ENCODE measurements at regions not wholly inside any gene's neighbourhood (a gene's known extent, or its start where the extent isn't known, plus 50 kb on each side); places are given as distances from the start of the nearest gene placed in this dataset.
"Not testable (repeated sequence)": the region's sequence is repeated elsewhere in the genome, so short reads cannot be mapped to it uniquely, and the experiment has no call there.

DNA sequence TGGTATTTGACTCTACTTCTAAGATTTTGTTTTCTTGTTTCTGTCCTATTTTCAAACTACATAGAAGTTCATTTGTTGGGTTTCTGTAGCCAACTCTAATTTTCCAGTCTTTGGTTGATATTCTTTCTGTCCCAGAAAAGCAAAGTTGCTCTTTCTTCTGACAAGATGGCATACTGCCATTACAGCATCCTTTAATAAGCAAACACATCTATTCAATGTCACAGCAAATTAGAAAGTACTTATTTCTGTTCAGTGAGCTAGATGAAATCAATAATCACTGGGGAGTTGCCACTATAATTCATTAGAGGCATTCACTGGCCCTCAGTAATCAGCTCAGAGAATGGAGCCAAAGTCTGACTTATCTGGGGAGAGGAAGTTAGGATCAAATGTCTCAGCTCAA is 1258.0 kb upstream of the IGFBP7 start:
- no peak for DNase-seq (ENCODE audit: low spot score)

DNA sequence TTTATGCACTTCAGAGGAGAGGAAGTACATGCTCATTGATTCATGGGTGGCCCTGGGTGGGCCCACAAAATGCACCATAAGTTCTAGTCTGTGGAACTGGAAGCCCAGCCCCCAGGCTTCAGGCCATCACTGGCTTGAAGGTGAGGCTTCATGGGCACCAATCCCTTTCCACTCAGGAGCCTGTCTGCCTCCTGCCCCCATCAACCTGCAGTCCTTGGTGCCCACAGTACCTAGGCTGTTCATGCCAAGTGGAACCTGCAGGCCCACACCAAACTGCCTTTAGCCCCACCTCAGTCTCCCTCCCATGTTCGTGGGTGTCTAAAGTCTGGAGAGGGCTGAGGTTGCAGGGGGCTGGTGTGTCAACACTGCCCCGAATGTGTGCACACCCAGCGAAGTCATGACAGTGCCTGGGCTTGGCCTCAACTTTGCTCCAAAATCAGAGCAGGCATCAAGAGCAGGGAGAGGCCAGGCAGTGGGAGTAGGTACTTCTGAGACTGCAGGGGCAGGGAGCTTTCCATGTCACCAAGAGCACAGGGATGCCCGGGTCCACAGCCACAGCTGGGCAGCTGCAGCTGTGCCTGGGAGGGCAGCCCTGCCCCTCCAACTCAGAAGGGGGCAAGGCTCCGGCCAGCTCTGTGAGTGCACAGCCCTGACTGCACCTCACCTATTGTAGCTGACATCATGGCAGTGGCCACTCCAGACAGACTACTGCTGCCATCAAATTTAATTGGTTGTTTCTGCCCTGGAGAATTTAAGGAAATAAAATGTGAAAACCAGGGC is 1250.4 kb upstream of the IGFBP7 start:
- no peak for DNase-seq (ENCODE audit: low spot score)

DNA sequence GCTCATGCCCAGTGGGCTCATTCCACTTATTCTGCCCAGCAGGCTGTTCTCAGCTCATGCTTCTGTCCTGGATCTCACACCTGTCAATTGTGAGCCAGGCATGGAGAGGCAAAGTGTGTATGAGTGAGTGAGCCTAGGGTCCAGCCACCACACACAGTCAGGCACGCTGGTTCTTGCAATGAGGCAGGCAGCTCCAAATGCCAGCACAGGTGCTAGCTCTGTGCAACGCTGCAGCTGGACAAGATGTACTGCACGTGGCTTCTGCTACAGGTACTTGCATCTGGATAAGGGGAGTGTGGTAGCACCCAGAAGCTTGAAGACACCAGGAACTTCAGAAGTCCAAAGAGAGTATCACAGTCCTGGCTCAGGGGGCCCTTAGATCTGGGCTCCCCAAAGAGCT is 1249.4 kb upstream of the IGFBP7 start:
- DNase-seq (ENCODE audit: low spot score), result no peak

DNA sequence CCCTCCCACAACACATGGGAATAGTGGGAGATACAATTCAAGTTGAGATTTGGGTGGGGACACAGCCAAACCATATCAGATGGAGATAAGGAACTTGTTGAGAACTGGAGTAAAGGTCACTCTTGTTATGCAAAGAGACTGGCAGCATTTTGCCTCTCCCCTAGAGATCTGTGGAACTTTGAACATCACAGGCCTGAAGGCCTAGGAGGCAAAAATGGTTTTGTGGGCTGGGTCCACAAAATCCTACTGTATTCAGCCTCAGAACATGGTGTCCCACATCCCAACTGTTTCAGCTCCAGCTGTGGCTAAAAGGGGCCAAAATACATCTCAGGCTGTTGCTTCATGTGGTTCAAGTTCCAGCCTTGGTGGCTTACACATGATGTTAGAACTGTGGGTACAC is 1247.8 kb upstream of the IGFBP7 start:
- no peak for DNase-seq (ENCODE audit: low spot score)

DNA sequence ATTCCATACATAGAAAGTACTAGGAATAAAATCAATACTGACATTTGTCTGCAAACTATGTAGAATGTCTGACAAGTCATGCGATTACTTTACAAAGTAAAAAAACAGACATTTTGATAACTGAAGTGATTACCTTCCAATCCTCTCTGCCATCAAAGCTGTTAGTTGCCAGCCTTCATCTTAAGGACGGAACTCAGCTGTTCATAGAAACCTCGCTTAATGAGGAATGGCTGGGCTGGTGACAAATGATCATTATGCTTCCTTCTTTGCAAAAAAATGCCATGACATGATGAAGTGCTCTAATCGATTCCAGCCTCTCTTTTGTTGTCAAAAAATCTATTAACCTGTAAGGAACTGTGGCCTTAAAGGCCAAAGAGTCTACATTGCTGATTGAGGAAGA is 1214.9 kb upstream of the IGFBP7 start:
- no peak for DNase-seq (ENCODE audit: low spot score)

DNA sequence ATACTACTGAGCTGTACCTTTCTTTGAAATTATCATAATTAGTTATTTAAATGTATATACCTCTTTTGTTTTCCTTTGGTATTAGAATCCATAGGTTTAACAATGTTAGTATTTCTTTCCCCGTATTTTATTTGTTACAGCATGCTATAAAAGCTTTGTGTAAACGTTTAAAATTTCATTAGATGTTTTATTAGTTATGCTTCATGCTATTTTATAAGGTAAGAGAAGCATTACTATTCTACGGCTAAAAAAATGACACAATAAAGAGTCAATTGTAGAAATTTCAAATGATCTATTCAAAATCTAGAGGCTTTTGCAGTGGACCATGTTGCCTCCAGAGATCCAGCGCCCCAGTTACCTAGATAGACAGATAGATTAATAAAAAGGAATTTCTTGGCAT is 1203.3 kb upstream of the IGFBP7 start:
- no peak for DNase-seq (ENCODE audit: low spot score)

DNA sequence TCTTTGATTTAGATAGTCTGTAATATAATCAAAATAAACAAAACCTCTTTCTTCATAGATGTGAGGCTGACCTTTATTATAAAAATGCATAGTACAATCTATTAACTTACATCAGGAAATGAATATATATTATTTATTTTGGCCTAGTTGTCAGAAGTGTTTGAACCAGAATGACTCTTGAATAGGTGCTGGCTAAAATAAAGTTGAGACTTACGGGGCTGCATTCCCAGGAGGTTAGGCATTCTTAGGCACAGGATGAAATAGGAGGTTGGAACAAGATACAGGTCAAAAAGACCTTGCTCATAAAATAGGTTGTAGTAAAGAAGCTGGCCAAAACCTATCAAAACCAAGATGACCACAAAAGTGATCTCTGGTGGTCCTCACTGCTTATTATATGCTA is 1193.3 kb upstream of the IGFBP7 start:
- DNase-seq (ENCODE audit: low spot score), result no peak

DNA sequence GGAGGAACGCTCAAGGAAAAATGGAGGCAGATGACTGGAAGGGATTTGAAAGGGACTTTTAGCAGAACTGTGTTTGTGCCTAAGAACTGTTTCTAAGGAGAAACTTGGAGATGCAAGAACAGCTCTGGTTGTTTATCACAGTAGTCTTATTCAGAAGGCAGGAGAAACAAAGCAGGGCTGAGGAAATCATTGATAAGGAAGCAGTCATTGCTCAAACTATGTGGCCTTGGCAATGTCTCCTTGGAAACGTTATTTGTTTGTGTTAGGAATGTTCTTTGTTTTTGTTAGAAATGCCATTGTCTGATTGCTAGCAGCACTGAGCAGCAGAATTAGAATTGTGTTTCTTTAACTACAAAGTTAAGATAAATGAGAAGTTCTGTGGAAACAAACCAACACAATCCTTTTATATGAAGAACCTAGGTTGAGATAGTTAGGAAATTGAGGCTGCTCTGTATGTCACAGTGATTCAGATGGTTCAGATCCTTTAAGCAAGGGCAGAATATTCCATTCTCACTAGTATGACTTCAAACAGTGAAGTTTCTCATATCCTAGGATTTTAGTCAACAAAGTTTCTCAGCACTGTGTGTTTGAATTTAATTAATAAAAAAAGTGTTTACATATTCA is 1191.3 kb upstream of the IGFBP7 start:
- no peak for DNase-seq (ENCODE audit: low spot score)

DNA sequence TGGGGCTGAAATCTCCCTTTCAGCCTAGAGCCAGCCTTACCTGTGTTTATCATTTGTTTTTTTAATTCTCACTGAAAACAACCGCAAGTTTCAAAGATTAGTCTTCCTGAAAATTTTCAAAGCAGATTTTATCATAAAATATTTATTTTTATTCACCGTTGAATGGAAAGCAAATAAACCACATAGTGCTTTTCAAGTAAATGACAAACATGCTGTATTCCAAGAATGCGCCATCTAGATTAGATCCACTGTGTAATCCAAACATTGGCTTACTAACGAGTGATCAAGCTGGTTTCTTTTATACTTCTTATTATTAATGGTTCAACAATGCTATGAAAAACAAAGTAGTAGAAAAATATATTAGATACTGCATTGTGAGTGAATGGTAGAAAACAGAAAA is 1176.2 kb upstream of the IGFBP7 start:
- no peak for DNase-seq (ENCODE audit: low spot score)

DNA sequence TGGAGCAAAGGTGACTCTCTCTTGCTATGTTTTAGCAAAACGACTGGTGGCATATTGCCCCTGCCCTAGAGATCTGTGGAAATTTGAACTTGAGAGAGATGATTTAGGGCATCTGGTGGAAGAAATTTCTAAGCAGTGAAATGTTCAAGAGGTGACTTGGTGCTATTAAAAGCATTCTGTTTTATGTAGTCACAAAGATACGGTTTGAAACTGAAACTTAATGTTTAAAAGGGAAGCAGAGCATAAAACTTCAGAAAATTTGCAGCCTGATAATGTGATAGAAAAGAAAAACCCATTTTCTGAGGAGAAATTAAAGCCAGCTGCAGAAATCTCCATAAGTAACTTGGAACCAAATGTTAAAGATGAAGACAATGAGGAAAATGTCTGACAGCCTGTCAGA is 1170.7 kb upstream of the IGFBP7 start:
- not testable (repeated sequence) for DNase-seq (ENCODE audit: low spot score)

DNA sequence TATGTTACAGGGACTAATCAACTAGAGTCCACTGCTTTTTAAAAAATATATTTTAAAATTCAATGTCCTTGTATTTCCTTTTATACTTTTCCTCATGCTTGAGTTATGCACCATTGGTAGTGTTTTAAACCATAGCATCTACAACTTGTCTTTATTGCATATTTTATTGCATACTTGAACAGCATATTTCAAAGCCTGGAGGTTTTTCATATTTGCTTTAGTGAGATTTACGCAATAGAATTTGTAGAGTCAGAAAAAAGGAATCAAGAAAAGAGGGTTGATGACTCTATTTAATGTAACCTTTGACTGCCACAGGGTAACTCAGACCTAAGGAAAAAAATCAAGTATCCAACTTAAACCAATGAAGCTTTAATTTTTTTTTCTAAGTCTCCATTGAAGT is 1165.7 kb upstream of the IGFBP7 start:
- no peak for DNase-seq (ENCODE audit: low spot score)

DNA sequence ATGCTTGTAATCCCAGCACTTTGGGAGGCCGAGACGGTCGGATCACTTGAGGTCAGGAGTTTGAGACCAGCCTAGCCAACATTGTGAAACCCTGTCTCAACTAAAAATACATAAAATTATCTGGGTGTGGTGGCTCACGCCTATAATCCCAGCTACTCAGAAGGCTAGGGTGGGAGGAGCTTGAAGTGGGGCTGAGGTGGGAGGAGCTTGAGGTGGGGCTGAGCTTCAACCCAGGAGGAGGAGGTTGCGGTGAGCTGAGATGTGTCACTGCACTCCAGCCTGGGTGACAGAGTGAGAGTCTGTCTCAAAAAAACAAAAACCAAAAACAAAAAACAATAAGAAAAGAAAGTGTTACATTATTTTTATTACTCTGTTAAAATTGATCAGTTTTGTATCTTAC is 1164.4 kb upstream of the IGFBP7 start:
- DNase-seq (ENCODE audit: low spot score), result no peak

DNA sequence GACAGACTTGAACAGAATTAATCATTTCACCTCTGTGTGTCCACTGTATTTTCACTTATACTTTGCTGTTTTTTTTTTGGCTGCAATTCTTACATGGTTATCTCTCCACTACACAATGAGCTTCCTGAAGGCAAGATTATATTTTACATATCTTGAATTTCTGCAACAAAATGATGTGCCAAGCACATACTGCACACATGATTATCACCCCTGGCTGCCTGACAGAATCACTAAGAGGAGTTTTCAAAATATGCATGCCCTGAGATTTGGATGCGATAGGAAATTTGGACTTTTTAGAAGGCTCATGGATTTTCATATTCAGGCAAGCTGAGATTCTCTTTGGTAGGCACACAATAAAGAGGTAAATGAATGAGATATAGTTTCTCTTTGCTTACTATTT is 1162.1 kb upstream of the IGFBP7 start:
- DNase-seq (ENCODE audit: low spot score), result no peak

DNA sequence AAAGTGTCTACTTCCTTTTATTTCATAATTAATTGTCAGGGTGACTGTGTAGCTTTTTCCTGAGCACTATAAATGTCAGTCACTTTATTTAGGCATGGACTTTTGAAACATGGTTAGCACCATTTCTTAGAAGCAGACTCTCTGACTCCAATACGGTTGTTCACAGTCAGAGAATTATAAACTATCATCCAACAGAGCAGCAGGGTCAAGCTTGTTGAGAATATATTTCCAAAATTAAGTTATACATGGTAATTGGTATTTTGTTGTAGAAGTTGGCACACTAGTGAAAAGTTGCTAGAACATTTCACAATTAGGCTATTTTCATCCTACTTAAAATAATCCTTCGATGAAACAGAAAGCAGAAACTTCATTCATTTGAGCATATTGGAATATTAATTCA is 1155.5 kb upstream of the IGFBP7 start:
- no peak for DNase-seq (ENCODE audit: low spot score)

DNA sequence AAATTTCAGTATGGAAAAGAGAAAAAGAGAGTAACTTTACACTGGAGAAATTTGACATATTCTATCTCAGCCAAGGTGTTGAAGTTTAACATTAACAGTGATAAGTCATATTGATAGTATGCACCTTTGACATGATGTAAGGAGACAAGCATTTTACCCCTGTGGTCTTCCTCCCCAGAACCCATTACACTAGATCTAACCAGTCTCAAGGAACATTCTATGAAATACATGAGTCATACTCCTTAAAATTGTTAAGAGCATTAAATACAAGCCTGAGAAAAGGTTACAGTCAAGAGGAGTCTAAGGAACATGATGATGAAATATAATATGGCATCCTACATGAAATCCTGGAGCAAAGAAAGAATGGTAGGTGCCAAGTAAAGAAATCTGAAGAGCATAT is 1151.3 kb upstream of the IGFBP7 start:
- no peak for DNase-seq (ENCODE audit: low spot score)

DNA sequence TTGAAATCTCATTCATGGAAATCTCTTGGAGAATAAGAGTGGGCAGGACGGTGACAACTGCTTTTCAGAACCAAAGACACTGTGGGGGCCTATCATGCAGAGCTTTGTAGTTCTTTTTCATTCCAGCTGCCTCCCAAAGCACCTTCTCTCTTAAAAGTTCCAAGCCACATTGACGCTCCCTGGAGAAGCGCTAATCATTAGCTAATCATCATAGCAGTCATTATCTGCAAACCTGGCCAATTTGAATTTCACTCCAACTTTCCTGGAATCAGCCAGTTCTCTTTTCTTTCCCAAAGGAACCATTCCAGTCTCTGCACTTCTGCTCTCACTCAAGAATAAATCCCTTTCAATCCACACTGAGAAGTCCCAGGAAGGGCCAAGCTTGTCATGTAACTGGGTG is 1144.1 kb upstream of the IGFBP7 start:
- no peak for DNase-seq (ENCODE audit: low spot score)

DNA sequence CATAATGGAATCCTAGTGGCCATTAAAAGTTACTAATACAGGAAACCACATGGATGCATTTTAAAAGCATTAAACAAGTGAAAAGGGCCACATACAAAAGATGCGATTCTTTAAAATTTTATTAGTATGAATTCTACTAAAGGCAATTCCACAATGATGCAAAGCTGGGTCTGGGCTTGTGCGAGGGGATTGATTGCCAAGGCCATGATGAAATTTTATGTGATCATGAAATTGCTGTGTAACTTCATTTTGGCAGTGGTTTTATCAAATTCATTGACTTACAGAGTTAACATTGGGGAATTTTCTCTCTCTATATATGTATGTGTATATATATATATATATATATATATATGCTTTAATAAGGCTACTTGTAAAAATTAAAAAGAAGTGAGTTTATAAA is 1142.5 kb upstream of the IGFBP7 start:
- no peak for DNase-seq (ENCODE audit: low spot score)

DNA sequence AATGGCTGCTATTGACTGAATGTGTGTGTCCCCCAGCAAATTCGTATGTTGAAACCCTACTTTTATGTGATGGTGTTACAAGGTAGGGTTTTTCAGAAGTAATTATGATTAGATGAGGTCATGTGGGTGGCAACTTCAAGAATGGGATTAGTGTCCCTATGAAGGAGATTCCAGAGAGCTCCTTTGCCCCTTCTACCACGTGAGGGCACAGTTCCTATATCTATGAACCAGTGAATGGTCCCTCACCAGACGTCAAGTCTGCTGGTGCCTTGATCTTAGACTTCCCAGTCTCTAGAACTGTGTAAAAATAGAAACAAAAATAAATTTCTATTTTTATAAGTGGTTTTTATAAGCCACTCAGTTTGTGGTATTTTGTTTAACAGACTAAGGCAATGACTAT is 1137.6 kb upstream of the IGFBP7 start:
- DNase-seq (ENCODE audit: low spot score), result no peak

DNA sequence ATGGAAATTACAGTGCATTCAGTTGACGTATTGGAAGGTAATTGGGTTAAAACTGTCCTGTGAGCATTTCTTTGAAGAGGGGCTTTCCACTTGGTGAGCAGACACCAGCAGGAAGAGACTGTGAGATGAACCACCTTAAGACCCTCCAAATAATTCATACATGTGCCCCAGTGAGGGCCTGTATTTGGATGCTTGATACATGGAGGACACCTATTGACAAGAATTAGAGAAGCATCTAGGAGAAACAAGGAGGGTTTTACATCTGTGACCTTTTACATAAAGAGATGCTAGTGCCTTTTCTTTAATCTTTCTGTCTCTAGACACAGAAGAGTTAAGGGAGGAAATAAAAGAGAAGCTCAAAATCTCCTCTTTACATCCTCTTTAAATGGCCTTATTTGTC is 1115.3 kb upstream of the IGFBP7 start:
- no peak for DNase-seq (ENCODE audit: low spot score)

DNA sequence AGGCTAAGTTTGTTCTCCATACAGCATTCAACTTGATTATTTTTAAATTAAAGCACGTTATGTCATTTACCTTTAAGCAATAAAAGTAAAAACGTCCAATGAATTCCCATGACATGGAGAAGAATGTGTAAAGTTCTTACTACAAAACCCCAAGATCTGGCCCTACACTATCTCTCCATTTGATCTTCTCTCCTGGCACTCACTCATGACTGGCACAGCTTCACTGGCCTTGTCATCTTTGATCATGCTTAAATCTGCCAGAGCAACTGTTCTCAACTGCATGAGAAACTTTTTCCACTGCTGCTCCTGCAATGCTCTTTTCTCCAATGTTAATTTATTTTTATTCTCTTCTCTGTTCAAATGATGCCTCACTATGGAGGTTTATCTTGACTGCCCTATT is 1109.0 kb upstream of the IGFBP7 start:
- DNase-seq (ENCODE audit: low spot score), result no peak

DNA sequence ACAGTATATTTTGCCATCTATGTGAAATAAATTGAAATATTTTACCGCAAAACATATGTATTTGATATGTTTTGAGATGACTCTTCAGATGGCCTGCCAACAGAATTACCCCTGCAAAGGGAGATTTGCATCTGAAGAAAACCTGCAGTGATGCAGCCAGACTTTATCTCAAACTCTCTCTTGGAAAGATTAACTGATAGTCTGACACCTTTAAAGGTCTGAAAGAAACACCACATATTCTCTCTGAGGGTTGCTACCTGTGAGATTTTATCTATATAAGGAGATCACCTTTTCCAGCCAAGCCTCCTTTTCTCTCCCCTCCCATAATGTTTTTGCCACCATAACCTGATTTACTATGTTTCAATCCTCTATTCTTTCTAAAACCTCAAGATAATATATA is 1106.3 kb upstream of the IGFBP7 start:
- DNase-seq (ENCODE audit: low spot score), result no peak

DNA sequence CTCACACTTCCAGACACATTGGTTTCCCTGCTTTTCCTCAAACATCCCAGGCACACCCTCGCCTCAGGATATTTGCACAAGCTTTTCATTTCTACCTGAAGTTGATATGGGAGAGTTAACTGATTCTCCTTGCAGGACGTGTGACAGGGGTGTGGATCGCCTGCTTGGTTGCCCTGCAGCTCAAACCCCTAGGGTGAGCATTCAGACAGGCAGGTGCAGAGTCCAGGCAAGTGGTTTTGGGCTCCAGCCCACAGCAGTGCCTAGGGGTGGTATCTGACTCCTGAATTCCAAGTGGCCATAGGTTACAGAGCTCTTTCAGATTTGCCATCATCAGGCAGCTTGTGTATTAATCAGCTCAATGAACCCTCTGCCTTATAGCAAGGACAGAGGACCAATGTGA is 1104.2 kb upstream of the IGFBP7 start:
- no peak for DNase-seq (ENCODE audit: low spot score)

DNA sequence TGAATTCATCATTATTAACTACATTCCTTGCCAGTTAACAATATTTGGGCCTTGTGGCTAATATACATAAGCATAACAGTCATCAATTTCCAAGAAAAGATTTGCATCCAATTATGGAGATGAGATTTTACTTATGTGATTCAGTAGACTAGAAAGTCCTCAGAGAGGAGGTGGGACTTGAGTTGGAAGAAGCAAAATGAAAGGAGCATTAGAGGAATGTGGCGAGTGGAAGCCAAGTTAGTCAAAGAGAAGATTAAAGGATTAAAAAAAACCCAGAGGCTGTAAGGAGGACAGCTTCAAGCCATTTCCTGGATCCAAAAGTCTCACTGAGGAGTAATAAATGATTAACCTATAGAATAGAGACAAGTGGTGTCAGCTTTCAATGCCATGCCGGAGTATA is 1099.4 kb upstream of the IGFBP7 start:
- DNase-seq (ENCODE audit: low spot score), result no peak

DNA sequence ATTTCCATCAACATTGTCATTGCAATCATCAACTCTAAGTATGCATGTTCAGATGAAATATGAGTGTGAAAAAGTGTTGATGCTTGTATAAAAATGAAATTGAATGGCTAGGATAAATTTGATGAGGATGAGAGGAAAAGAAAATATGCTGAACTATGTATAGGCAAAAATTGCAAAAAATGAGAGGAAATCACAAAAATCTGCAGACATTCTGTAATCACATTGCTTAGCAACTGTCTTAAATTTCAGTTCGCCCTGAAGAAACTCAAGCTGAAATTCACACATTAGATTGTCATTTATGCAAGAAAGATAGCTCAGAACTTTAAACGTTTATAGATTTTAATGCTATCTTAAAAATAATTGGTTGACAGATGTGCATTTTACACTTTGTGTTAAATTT is 1098.8 kb upstream of the IGFBP7 start:
- DNase-seq (ENCODE audit: low spot score), result no peak
